Keratinocyte (primary cell): ENCODE measurements at regions not wholly inside any gene's neighbourhood (a gene's known extent, or its start where the extent isn't known, plus 50 kb on each side); places are given as distances from the start of the nearest gene placed in this dataset.

Source experiments
- DNase-seq: peaks from one replicate; pipeline ENCODE4 v3.0.0-alpha.2; 2011; ENCODE audit warnings: low read depth, missing footprints, low spot score
- FAIRE-seq: peaks from 2 replicates; lab custom pipeline; 2011; peaks lifted over from hg19 to GRCh38; lab: Jason Lieb, UNC
- H2AFZ ChIP-seq: 2 replicates; pipeline ENCODE4 v1.6.0; 2012; ENCODE audit warnings: low read length, control low read depth, inconsistent platforms; ENCODE audit not compliant: control insufficient read depth
- H3K27ac ChIP-seq: 2 replicates; pipeline ENCODE4 v1.5.1; 2011; ENCODE audit warnings: low read length; ENCODE audit not compliant: control insufficient read depth, insufficient read depth
- H3K27me3 ChIP-seq: 3 replicates; pipeline ENCODE4 v1.6.0; 2011; ENCODE audit warnings: low read length; ENCODE audit not compliant: control insufficient read depth, insufficient read depth; ENCODE audit errors: extremely low read depth
- H3K36me3 ChIP-seq, 2 experiments: 2 replicates in 1 of 2; 3 replicates in 1 of 2; pipeline ENCODE4 v1.5.1; 2011; ENCODE audit warnings: low read length in 2 of 2, mild to moderate bottlenecking in 1 of 2; ENCODE audit not compliant: control insufficient read depth in 2 of 2, insufficient read depth in 2 of 2; ENCODE audit errors: extremely low read depth in 1 of 2
- H3K4me1 ChIP-seq: 3 replicates; pipeline ENCODE4 v1.5.1; 2011; ENCODE audit warnings: low read length; ENCODE audit not compliant: control insufficient read depth, insufficient read depth; ENCODE audit errors: extremely low read depth
- H3K4me2 ChIP-seq: 3 replicates; pipeline ENCODE4 v1.6.0; 2011; ENCODE audit warnings: low read depth, low read length; ENCODE audit not compliant: control insufficient read depth, insufficient read depth; ENCODE audit errors: extremely low read depth
- H3K4me3 ChIP-seq, 3 experiments: fragments of 200-600 bp in 1 of 3; sonication (generic) in 1 of 3; 2 replicates in 2 of 3; 3 replicates in 1 of 3; pipeline ENCODE4 v1.5.1; 2011 to 2016; ENCODE audit warnings: low read length in 3 of 3, mild to moderate bottlenecking in 3 of 3, control low read depth in 2 of 3, inconsistent platforms in 1 of 3, low read depth in 1 of 3, mixed read lengths in 1 of 3, mixed run types in 1 of 3, moderate library complexity in 1 of 3; ENCODE audit not compliant: control insufficient read depth in 2 of 3, insufficient read depth in 2 of 3; ENCODE audit errors: extremely low read depth in 1 of 3
- H3K79me2 ChIP-seq: 2 replicates; pipeline ENCODE4 v1.6.0; 2012; ENCODE audit warnings: low read length; ENCODE audit not compliant: control insufficient read depth, insufficient read depth
- H3K9ac ChIP-seq: 3 replicates; pipeline ENCODE4 v1.6.0; 2011; ENCODE audit warnings: low read length; ENCODE audit not compliant: control insufficient read depth, insufficient read depth; ENCODE audit errors: extremely low read depth
- H3K9me1 ChIP-seq: 3 replicates; pipeline ENCODE4 v1.6.0; 2011; ENCODE audit warnings: low read length; ENCODE audit not compliant: control insufficient read depth, insufficient read depth; ENCODE audit errors: extremely low read depth
- H3K9me3 ChIP-seq: 2 replicates; pipeline ENCODE4 v1.5.1; 2012; ENCODE audit warnings: low read depth, low read length; ENCODE audit not compliant: control insufficient read depth
- H4K20me1 ChIP-seq: 3 replicates; pipeline ENCODE4 v1.6.0; 2011; ENCODE audit warnings: low read length; ENCODE audit not compliant: control insufficient read depth, insufficient read depth; ENCODE audit errors: extremely low read depth
- EZH2 ChIP-seq: IDR thresholded peaks from one replicate; pipeline ENCODE4 v1.6.1; 2012; ENCODE audit warnings: inconsistent platforms, mild to moderate bottlenecking, low read length, moderate library complexity
- dilution Hi-C: fragments of 300-500 bp; cut with MboI; formaldehyde crosslinking; loops from one replicate; pipeline ENCODE4 v1.7.0; 2020; ENCODE audit warnings: low sequenced_read_pairs; ENCODE audit not compliant: extremely low pct_ligation_motif_present
- TF ChIP-seq, protein P1 (sequence below), 3 experiments: IDR thresholded peaks in 1 of 3; conservative IDR thresholded peaks in 1 of 3; optimal IDR thresholded peaks in 1 of 3; 2 replicates in 2 of 3; 3 replicates in 1 of 3; pipeline versions ENCODE3 to v1.5.1; 2011; ENCODE audit warnings: low read length in 3 of 3, mild to moderate bottlenecking in 3 of 3, moderate library complexity in 2 of 3, control low read depth in 1 of 3, inconsistent platforms in 1 of 3; ENCODE audit not compliant: insufficient read depth in 2 of 3; ENCODE audit errors: extremely low read depth in 1 of 3

- TF ChIP-seq, protein P1, sequence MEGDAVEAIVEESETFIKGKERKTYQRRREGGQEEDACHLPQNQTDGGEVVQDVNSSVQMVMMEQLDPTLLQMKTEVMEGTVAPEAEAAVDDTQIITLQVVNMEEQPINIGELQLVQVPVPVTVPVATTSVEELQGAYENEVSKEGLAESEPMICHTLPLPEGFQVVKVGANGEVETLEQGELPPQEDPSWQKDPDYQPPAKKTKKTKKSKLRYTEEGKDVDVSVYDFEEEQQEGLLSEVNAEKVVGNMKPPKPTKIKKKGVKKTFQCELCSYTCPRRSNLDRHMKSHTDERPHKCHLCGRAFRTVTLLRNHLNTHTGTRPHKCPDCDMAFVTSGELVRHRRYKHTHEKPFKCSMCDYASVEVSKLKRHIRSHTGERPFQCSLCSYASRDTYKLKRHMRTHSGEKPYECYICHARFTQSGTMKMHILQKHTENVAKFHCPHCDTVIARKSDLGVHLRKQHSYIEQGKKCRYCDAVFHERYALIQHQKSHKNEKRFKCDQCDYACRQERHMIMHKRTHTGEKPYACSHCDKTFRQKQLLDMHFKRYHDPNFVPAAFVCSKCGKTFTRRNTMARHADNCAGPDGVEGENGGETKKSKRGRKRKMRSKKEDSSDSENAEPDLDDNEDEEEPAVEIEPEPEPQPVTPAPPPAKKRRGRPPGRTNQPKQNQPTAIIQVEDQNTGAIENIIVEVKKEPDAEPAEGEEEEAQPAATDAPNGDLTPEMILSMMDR (optimal IDR thresholded peaks at IDR 0.05 in 1 of 3, IDR thresholded peaks at IDR 0.05 in 1 of 3, conservative IDR thresholded peaks at IDR 0.05 in 1 of 3; ENCODE audit: extremely low read depth in 1 of 3, insufficient read depth in 2 of 3, low read length in 3 of 3), result no peak
- TF ChIP-seq EZH2, result no peak
- H3K79me2 ChIP-seq, result no peaks in the 10 kb centered on the region
- dilution Hi-C loops, result no loop called here
- FAIRE-seq (no peak), DNase-seq (no peak)
- no peak overlapping the region for H2AFZ ChIP-seq
- H3K27me3 ChIP-seq, result peaks cover 5% of the 10 kb centered on the region
- no peaks in the 10 kb centered on the region for H3K4me1 ChIP-seq
- H4K20me1 ChIP-seq, result no peaks in the 10 kb centered on the region
- H3K9me1 ChIP-seq, result no peaks in the 10 kb centered on the region
- no peak overlapping the region for H3K4me2 ChIP-seq
- H3K9me3 ChIP-seq, result no peaks in the 10 kb centered on the region
- H3K4me3 ChIP-seq, result no peak overlapping the region
- H3K9ac ChIP-seq, result no peak overlapping the region
- no peak overlapping the region for H3K27ac ChIP-seq
- no peaks in the 10 kb centered on the region for H3K36me3 ChIP-seq
Observed at GRCh38 chr2:121123268-121123667, 161.7 kb downstream of the TFCP2L1 start.

DNA sequence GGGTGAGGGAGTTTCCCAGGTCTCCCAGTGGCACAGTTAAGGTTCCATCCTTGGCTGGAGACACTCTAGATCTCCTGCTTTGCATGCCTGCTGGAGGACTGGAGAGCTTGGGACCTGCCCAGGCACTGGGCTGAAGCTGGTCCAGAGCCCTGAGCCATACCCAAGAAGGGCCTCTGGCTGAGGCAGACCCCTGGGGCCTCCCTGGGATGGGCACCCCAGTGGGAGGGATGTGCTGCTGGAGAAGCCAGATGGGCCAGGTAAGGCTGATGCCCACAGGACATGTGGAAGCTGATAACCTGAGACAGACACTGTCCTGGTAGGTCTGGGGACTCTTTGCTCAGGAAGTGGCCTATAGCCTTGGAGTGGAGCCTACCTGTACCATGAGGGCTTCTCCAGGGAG, 160.7 kb downstream of the TFCP2L1 start:
- Histone ChIP-seq H4K20me1 (no peaks in the 10 kb centered on the region), H3K4me3 (no peak overlapping the region), H3K4me2 (no peak overlapping the region), H3K9ac (no peak overlapping the region), H3K9me1 (no peaks in the 10 kb centered on the region), H3K27ac (no peak overlapping the region), H3K36me3 (no peaks in the 10 kb centered on the region), H3K9me3 (no peaks in the 10 kb centered on the region), H2AFZ (no peak overlapping the region), H3K79me2 (no peaks in the 10 kb centered on the region), H3K27me3 (peaks cover 5% of the 10 kb centered on the region), H3K4me1 (no peaks in the 10 kb centered on the region)
- dilution Hi-C loops, result no loop called here
- DNase-seq (no peak), FAIRE-seq (no peak)
- TF ChIP-seq EZH2, result no peak
- TF ChIP-seq, protein P1 (optimal IDR thresholded peaks at IDR 0.05 in 1 of 3, IDR thresholded peaks at IDR 0.05 in 1 of 3, conservative IDR thresholded peaks at IDR 0.05 in 1 of 3; ENCODE audit: extremely low read depth in 1 of 3, insufficient read depth in 2 of 3, low read length in 3 of 3), result no peak
